ENCODE measurements at regions not wholly inside any gene's neighbourhood (a gene's known extent, or its start where the extent isn't known, plus 50 kb on each side); places are given as distances from the start of the nearest gene placed in this dataset.

GRCh38 chr6:141657812-141658211 lies 474.9 kb upstream of the GJE1 start:
- Histone ChIP-seq H3F3A (ENCODE audit: insufficient read depth) (no peaks in the 10 kb centered on the region), H3K27me3 (ENCODE audit: low read length) (no peaks in the 10 kb centered on the region), H3K4me3 (ENCODE audit: insufficient read depth, low read length, poor library complexity, severe bottlenecking) (no peak overlapping the region), H3K9me3 (ENCODE audit: insufficient read depth, low read length) (no peaks in the 10 kb centered on the region), H3K9ac (ENCODE audit: low read length) (no peak overlapping the region), H3K9me2 (replicated peaks; ENCODE audit: insufficient read depth, low read length) (no peaks in the 10 kb centered on the region), H3K79me2 (ENCODE audit: insufficient read depth, low read length) (no peaks in the 10 kb centered on the region), H3K27ac (ENCODE audit: low read depth, low read length) (no peak overlapping the region), H2AFZ (ENCODE audit: low read depth, low read length, severe bottlenecking) (no peak overlapping the region), H4K20me1 (ENCODE audit: low read depth, low read length) (no peaks in the 10 kb centered on the region), H3K4me2 (ENCODE audit: low read depth, low read length, poor library complexity, severe bottlenecking) (no peak overlapping the region), H3K36me3 (ENCODE audit: low read length) (no peaks in the 10 kb centered on the region)
- TF ChIP-seq EZH2phosphoT487 (conservative IDR thresholded peaks at IDR 0.05; ENCODE audit: low read length) (no peak), CTCF (IDR thresholded peaks at IDR 0.05; ENCODE audit: insufficient read depth, low read length, poor library complexity, severe bottlenecking) (no peak)

- Histone ChIP-seq H3K9ac (ENCODE audit: low read length) (no peak overlapping the region), H3K9me2 (replicated peaks; ENCODE audit: insufficient read depth, low read length) (no peaks in the 10 kb centered on the region), H3K27ac (ENCODE audit: low read depth, low read length) (no peak overlapping the region), H3K79me2 (ENCODE audit: insufficient read depth, low read length) (no peaks in the 10 kb centered on the region), H3K36me3 (ENCODE audit: low read length) (no peaks in the 10 kb centered on the region), H2AFZ (ENCODE audit: low read depth, low read length, severe bottlenecking) (no peak overlapping the region), H3F3A (ENCODE audit: insufficient read depth) (no peaks in the 10 kb centered on the region), H3K4me3 (ENCODE audit: insufficient read depth, low read length, poor library complexity, severe bottlenecking) (no peak overlapping the region), H4K20me1 (ENCODE audit: low read depth, low read length) (no peaks in the 10 kb centered on the region), H3K4me2 (ENCODE audit: low read depth, low read length, poor library complexity, severe bottlenecking) (no peak overlapping the region), H3K9me3 (ENCODE audit: insufficient read depth, low read length) (no peaks in the 10 kb centered on the region), H3K27me3 (ENCODE audit: low read length) (no peaks in the 10 kb centered on the region)
- TF ChIP-seq EZH2phosphoT487 (conservative IDR thresholded peaks at IDR 0.05; ENCODE audit: low read length) (no peak), CTCF (IDR thresholded peaks at IDR 0.05; ENCODE audit: insufficient read depth, low read length, poor library complexity, severe bottlenecking) (no peak)
Measured at GRCh38 chr6:141653590-141653989, 479.1 kb upstream of the GJE1 start.

GRCh38 chr6:141641951-141642350 lies 490.8 kb upstream of the GJE1 start:
- Histone ChIP-seq H3K79me2 (ENCODE audit: insufficient read depth, low read length) (no peaks in the 10 kb centered on the region), H3K36me3 (ENCODE audit: low read length) (no peaks in the 10 kb centered on the region), H3K27ac (ENCODE audit: low read depth, low read length) (no peak overlapping the region), H3K9me2 (replicated peaks; ENCODE audit: insufficient read depth, low read length) (no peaks in the 10 kb centered on the region), H3F3A (ENCODE audit: insufficient read depth) (no peaks in the 10 kb centered on the region), H3K9ac (ENCODE audit: low read length) (no peak overlapping the region), H3K27me3 (ENCODE audit: low read length) (no peaks in the 10 kb centered on the region), H3K9me3 (ENCODE audit: insufficient read depth, low read length) (no peaks in the 10 kb centered on the region), H2AFZ (ENCODE audit: low read depth, low read length, severe bottlenecking) (no peak overlapping the region), H3K4me2 (ENCODE audit: low read depth, low read length, poor library complexity, severe bottlenecking) (no peak overlapping the region), H4K20me1 (ENCODE audit: low read depth, low read length) (no peaks in the 10 kb centered on the region), H3K4me3 (ENCODE audit: insufficient read depth, low read length, poor library complexity, severe bottlenecking) (no peak overlapping the region)
- TF ChIP-seq EZH2phosphoT487 (conservative IDR thresholded peaks at IDR 0.05; ENCODE audit: low read length) (no peak), CTCF (IDR thresholded peaks at IDR 0.05; ENCODE audit: insufficient read depth, low read length, poor library complexity, severe bottlenecking) (no peak)

- Histone ChIP-seq H3K9me2 (replicated peaks; ENCODE audit: insufficient read depth, low read length) (no peaks in the 10 kb centered on the region), H3K9me3 (ENCODE audit: insufficient read depth, low read length) (no peaks in the 10 kb centered on the region), H4K20me1 (ENCODE audit: low read depth, low read length) (no peaks in the 10 kb centered on the region), H3K27ac (ENCODE audit: low read depth, low read length) (no peak overlapping the region), H2AFZ (ENCODE audit: low read depth, low read length, severe bottlenecking) (no peak overlapping the region), H3K36me3 (ENCODE audit: low read length) (no peaks in the 10 kb centered on the region), H3F3A (ENCODE audit: insufficient read depth) (no peaks in the 10 kb centered on the region), H3K79me2 (ENCODE audit: insufficient read depth, low read length) (no peaks in the 10 kb centered on the region), H3K4me2 (ENCODE audit: low read depth, low read length, poor library complexity, severe bottlenecking) (no peak overlapping the region), H3K9ac (ENCODE audit: low read length) (no peak overlapping the region), H3K4me3 (ENCODE audit: insufficient read depth, low read length, poor library complexity, severe bottlenecking) (no peak overlapping the region), H3K27me3 (ENCODE audit: low read length) (no peaks in the 10 kb centered on the region)
- TF ChIP-seq EZH2phosphoT487 (conservative IDR thresholded peaks at IDR 0.05; ENCODE audit: low read length), result no peak
- no peak for TF ChIP-seq CTCF (IDR thresholded peaks at IDR 0.05; ENCODE audit: insufficient read depth, low read length, poor library complexity, severe bottlenecking)
Measured at GRCh38 chr6:141641406-141641805, 491.3 kb upstream of the GJE1 start.
